ENCODE measurements at regions not wholly inside any gene's neighbourhood (a gene's known extent, or its start where the extent isn't known, plus 50 kb on each side); places are given as distances from the start of the nearest gene placed in this dataset.

GRCh38 chr3:72041511-72041910, 256.6 kb upstream of the PROK2 start:
- no peak for TF ChIP-seq FOSB (CRISPR knock-in tag; IDR thresholded peaks at IDR 0.05)
- no peak for TF ChIP-seq ELK1 (IDR thresholded peaks at IDR 0.05; ENCODE audit: low read depth, low read length)
- TF ChIP-seq EP300 (IDR thresholded peaks at IDR 0.05) = no peak
- no peak for TF ChIP-seq EHMT2 (IDR thresholded peaks at IDR 0.05; ENCODE audit: low read depth)
- no peak for TF ChIP-seq HMGXB4 (CRISPR knock-in tag; IDR thresholded peaks at IDR 0.05; ENCODE audit: borderline replicate concordance)
- TF ChIP-seq BCL3 (IDR thresholded peaks at IDR 0.05) = no peak
- no peak for TF ChIP-seq RFX5 (IDR thresholded peaks at IDR 0.05)
- no peak for TF ChIP-seq RCOR1 (IDR thresholded peaks at IDR 0.05; ENCODE audit: low read depth, low read length)
- no peak for TF ChIP-seq CHD2 (IDR thresholded peaks at IDR 0.05; ENCODE audit: low read length, partially characterized antibody)
- TF ChIP-seq HOXB5 (CRISPR knock-in tag; IDR thresholded peaks at IDR 0.05) = no peak
- TF ChIP-seq KDM5A (IDR thresholded peaks at IDR 0.05) = no peak
- TF ChIP-seq JUN (IDR thresholded peaks at IDR 0.05) = no peak
- no peak for TF ChIP-seq RARB (CRISPR knock-in tag; IDR thresholded peaks at IDR 0.05)
- TF ChIP-seq HEYL (CRISPR knock-in tag; IDR thresholded peaks at IDR 0.05) = no peak
- no peak for TF ChIP-seq POLR2A (IDR thresholded peaks at IDR 0.05; ENCODE audit: low read length)
- no peak for TF ChIP-seq FOXS1 (CRISPR knock-in tag; IDR thresholded peaks at IDR 0.05)
- no peak for TF ChIP-seq POLR2AphosphoS2 (conservative IDR thresholded peaks at IDR 0.05; ENCODE audit: low read length)
- no peak overlapping the region for H3K27ac ChIP-seq
- peak in 1 of 2 experiments; percentile 36; a peak in 1 of 6 replicates for ATAC-seq
- H3K4me2 ChIP-seq = no peak overlapping the region
- H3K4me3 ChIP-seq = no peak overlapping the region
- DNase-seq (ENCODE audit: low read depth in 1 of 2, low spot score in 1 of 2) = no peak
- 29% methylated on average over 2 of the region's 3 CpGs for WGBS (ENCODE audit: missing lambda C conversion rate)
- H3K4me1 ChIP-seq = no peaks in the 10 kb centered on the region
- CTCF ChIA-PET = no interaction called here
- POLR2A ChIA-PET = no interaction called here
- no peak for FAIRE-seq
- H3K9me3 ChIP-seq = no peaks in the 10 kb centered on the region; the same call in 2 of the 3 replicates

GRCh38 chr3:72041076-72041475, 256.1 kb upstream of the PROK2 start:
- FAIRE-seq (no peak), DNase-seq (ENCODE audit: low read depth in 1 of 2, low spot score in 1 of 2) (no peak), ATAC-seq (no peak)
- H3K9me3 ChIP-seq = no peaks in the 10 kb centered on the region; the same call in 2 of the 3 replicates
- no peak for TF ChIP-seq KDM5A (IDR thresholded peaks at IDR 0.05)
- TF ChIP-seq NR3C1 (IDR thresholded peaks at IDR 0.05) = no peak
- TF ChIP-seq EP300 (IDR thresholded peaks at IDR 0.05) = no peak
- TF ChIP-seq PBX3 (IDR thresholded peaks at IDR 0.05) = no peak
- no peak for TF ChIP-seq JUNB (IDR thresholded peaks at IDR 0.05)
- TF ChIP-seq CTCF (IDR thresholded peaks at IDR 0.05) = no peak
- TF ChIP-seq FOXS1 (CRISPR knock-in tag; IDR thresholded peaks at IDR 0.05) = no peak
- no peak for TF ChIP-seq KDM1A (IDR thresholded peaks at IDR 0.05; ENCODE audit: low read depth)
- no peak for TF ChIP-seq MAX (IDR thresholded peaks at IDR 0.05)
- TF ChIP-seq NFE2L2 (conservative IDR thresholded peaks at IDR 0.05; ENCODE audit: low read length) = no peak
- TF ChIP-seq ZSCAN20 (CRISPR knock-in tag; IDR thresholded peaks at IDR 0.05) = no peak
- no peak for TF ChIP-seq CHD2 (IDR thresholded peaks at IDR 0.05; ENCODE audit: low read length, partially characterized antibody)
- no peak for TF ChIP-seq RCOR1 (IDR thresholded peaks at IDR 0.05; ENCODE audit: low read depth, low read length)
- 25% methylated on average over 4 of the region's 4 CpGs for WGBS (ENCODE audit: missing lambda C conversion rate)
- ChIA-PET CTCF (no interaction called here), POLR2A (no interaction called here)
- H3K27ac ChIP-seq = no peak overlapping the region
- H3K4me3 ChIP-seq = no peak overlapping the region
- no peaks in the 10 kb centered on the region for H3K4me1 ChIP-seq
- no peak overlapping the region for H3K4me2 ChIP-seq
